GM12872 (cell line): ENCODE measurements at regions not wholly inside any gene's neighbourhood (a gene's known extent, or its start where the extent isn't known, plus 50 kb on each side); places are given as distances from the start of the nearest gene placed in this dataset.

Source experiments
- CTCF ChIP-seq: IDR thresholded peaks from 3 replicates; pipeline ENCODE4 v1.5.1; 2011; ENCODE audit warnings: low read depth, mild to moderate bottlenecking, low read length, moderate library complexity; ENCODE audit not compliant: insufficient read depth

DNA sequence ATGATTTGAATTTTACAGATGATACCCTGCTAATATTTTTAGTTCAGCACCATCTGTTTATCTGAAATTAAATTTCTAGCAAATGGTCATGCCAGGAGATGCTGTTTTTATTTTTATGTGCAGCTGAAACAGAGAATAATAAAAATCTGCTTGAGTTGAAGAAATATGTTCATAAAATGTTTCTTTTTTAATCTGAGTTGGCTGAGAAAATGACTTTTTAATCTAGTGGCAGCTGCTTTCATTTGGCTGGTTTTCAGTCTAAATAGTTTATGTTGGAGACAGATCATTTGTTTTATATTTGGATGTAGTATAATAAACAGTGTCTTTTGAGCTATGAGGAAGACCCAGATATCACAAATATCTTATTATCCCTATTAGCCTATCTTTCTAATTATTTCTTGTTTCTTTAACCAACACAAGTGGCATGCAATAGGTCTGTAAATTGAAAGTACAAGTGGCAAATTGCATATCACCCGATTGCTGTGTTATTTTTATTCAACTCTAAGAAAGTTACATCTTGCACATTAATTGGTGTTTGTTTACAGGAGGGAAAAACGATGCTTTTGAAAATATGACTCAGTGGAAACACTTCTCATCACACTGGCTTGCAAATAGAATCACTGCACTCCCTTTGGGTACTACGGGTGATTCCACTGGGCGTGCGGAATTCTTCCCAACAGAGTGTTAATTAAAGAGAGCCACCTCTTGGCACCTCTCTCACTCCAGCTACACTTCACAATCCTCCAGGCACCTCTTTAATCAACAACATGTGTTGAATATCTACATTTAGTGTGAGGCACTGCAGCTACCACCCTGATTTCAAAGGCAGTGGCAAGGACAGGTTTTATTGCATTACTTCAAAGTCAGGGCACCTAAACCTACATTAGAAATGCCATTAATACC is 51.7 kb upstream of the AP1S2 start:
- no peak for TF ChIP-seq CTCF
